ENCODE measurements at regions not wholly inside any gene's neighbourhood (a gene's known extent, or its start where the extent isn't known, plus 50 kb on each side); places are given as distances from the start of the nearest gene placed in this dataset.

DNA sequence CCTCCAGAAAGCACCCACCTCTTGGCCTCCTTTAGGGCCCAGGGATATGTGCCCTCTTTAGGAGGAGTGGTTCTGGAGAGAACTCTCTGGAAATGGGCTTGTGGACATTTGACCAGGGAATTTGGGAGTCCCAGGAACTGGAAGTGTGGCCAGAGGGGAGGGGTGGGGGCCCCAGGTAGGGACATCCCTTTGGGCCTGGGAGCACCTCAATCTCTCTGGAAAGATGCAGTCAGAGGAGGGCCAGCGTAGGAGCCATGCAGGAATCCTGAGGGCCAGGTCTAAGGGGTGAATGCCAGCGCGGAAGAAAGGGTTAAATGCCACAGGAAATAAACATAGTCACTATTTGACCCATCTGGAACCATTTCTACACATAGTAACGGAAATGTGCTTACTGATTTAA, 50.3 kb upstream of the ITGA11 start:
- H3K4me3 ChIP-seq: no peak overlapping the region
- H3K4me1 ChIP-seq: peaks cover 5 to 78% (median 51%) of the 10 kb centered on the region in 4 donors
- H3K9me3 ChIP-seq: no peaks in the 10 kb centered on the region
- TF ChIP-seq, protein P1, sequence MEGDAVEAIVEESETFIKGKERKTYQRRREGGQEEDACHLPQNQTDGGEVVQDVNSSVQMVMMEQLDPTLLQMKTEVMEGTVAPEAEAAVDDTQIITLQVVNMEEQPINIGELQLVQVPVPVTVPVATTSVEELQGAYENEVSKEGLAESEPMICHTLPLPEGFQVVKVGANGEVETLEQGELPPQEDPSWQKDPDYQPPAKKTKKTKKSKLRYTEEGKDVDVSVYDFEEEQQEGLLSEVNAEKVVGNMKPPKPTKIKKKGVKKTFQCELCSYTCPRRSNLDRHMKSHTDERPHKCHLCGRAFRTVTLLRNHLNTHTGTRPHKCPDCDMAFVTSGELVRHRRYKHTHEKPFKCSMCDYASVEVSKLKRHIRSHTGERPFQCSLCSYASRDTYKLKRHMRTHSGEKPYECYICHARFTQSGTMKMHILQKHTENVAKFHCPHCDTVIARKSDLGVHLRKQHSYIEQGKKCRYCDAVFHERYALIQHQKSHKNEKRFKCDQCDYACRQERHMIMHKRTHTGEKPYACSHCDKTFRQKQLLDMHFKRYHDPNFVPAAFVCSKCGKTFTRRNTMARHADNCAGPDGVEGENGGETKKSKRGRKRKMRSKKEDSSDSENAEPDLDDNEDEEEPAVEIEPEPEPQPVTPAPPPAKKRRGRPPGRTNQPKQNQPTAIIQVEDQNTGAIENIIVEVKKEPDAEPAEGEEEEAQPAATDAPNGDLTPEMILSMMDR (IDR thresholded peaks at IDR 0.05): no peak
- peak overlapping the region in 1 of 2 donors; percentile 79 for H3K27ac ChIP-seq
- intact Hi-C loops (cut with DNase I; ENCODE audit: low total_unique reads): no loop called here
- no peaks in the 10 kb centered on the region for H3K36me3 ChIP-seq
- no peak for DNase-seq
- H3K27me3 ChIP-seq: no peaks in the 10 kb centered on the region

DNA sequence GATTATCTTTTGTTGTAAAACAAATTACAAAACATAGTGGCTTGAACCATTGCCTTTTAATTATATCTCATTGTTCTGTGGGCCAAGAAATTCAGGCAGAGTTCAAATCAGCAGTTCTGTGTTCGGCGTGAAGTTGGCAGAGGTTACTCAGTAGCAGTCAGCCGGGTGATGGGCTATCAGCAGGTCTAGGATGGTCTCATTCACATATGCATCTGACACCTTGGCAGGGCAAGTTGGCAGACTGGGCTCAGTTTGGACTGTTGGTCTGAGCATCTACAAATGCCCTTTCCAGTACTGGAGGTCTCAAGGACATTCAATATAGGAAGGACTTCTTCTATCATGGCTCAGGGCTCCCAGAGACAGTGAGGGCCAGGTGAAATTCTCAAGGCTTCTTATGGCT, 51.2 kb upstream of the ITGA11 start:
- H3K9me3 ChIP-seq: no peaks in the 10 kb centered on the region

DNA sequence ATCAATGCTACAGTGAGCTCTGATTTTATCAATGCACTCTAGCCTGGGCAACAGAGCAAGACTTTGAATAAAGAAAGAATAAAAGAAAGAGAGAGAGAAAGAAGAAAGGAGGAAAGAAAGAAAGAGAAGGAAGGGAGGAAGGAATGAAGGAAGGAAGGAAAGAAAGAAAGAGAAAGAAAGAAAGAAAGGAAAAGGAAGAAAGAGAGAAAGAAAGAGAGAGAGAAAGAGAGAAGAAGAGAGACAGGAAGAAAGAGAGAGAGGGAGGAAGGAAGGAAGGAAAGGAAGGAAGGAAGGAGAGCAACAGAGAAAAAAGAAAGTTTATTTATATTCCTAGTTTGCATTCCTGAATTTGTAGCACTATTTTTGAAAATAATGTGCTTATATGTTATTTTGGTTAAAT, 52.3 kb upstream of the ITGA11 start:
- intact Hi-C loops (cut with DNase I; ENCODE audit: low total_unique reads): no loop called here
- Histone ChIP-seq H3K4me3 (peak overlapping the region; percentile 26 to 40), H3K27ac (peak overlapping the region; percentile 87 to 91), H3K36me3 (no peaks in the 10 kb centered on the region), H3K9me3 (no peaks in the 10 kb centered on the region), H3K4me1 (peaks cover 6 to 73% (median 50%) of the 10 kb centered on the region in 4 donors), H3K27me3 (no peaks in the 10 kb centered on the region)
- DNase-seq: no peak
- TF ChIP-seq, protein P1 (IDR thresholded peaks at IDR 0.05): no peak

More for the DNA sequence above, 51.2 kb upstream of the ITGA11 start:
- Histone ChIP-seq H3K36me3 (no peaks in the 10 kb centered on the region), H3K4me1 (peaks cover 6 to 84% (median 54%) of the 10 kb centered on the region in 4 donors), H3K27me3 (no peaks in the 10 kb centered on the region), H3K27ac (peak overlapping the region; percentile 87 to 91), H3K4me3 (no peak overlapping the region)
- TF ChIP-seq, protein P1 (IDR thresholded peaks at IDR 0.05): no peak
- no peak for DNase-seq
- intact Hi-C loops (cut with DNase I; ENCODE audit: low total_unique reads): no loop called here

DNA sequence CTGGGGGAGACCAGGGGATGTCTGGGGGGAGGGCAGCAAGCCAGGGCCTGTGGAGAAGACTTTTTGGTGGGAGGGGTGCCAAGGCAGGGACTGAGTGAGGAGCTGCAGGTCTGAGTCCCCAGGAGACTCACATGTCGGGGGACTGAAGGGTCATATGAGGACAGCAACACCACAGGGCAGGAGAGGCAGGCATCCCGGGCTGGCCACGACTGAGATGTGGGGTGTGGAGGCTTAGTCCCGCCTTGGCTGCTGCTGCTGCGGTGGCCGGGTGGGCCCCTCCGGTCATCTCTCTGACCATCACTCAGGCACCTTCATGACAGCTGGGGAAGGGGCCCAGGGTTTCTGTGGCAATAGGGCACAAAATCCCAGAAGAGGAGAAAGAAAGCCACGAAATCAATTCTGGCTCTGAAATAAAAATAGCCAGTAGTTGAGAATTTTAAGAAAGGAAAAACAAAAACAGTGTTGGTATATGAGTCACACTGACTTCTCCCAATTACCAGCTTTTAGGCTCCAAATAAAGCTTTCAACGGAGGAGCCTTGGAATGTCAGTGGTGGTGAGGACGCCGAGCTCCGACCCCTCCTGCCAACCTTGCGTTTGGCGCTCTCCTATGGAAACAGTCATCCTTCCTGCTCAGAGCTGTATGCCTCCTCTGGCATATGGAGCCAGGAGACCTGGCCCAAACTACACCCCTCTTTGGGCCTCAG, 52.9 kb upstream of the ITGA11 start:
- DNase-seq: peak; percentile 58 to 82
- H3K9me3 ChIP-seq: no peaks in the 10 kb centered on the region
- H3K4me1 ChIP-seq: peaks cover 6 to 67% (median 43%) of the 10 kb centered on the region in 4 donors
- peak overlapping the region; percentile 26 to 40 for H3K4me3 ChIP-seq
- no peaks in the 10 kb centered on the region for H3K27me3 ChIP-seq
- H3K36me3 ChIP-seq: no peaks in the 10 kb centered on the region
- TF ChIP-seq, protein P1 (IDR thresholded peaks at IDR 0.05): no peak
- H3K27ac ChIP-seq: peak overlapping the region; percentile 87 to 91
- intact Hi-C loops (cut with DNase I; ENCODE audit: low total_unique reads): no loop called here

DNA sequence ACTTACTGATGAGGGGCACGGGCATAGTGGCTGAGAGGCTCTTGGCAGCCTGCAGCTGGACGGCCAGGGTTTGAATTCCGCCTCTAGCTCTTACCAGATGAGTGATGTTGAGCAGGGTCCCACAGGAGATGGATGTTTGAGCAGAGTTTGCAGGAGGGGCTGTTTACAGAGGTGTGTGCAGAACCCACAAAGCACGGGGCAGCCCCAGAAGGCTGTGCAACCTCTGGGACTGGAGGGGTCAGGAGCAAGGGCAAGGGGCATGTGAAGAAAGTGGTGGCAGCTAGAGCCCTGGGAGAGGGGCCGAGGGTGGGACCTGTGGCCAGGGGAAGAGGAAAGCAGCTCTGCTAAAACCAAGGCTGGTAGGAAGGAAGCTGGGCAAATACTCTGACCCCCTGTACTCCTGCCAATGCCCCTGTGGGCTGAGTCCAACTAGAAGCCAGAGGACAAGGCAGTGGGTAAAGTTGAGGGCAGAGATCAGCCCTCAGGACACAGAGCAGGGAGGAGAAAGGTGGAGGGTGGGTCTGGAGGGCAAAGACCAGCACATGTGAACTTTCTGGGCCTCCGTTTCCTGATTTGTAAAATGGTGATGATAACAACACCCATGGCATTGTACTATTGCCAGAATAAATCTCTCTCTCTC, 53.9 kb upstream of the ITGA11 start:
- H3K4me3 ChIP-seq: no peak overlapping the region
- H3K36me3 ChIP-seq: no peaks in the 10 kb centered on the region
- peaks cover 6 to 57% (median 38%) of the 10 kb centered on the region in 4 donors for H3K4me1 ChIP-seq
- H3K27me3 ChIP-seq: no peaks in the 10 kb centered on the region
- intact Hi-C loops (cut with DNase I; ENCODE audit: low total_unique reads): no loop called here
- no peaks in the 10 kb centered on the region for H3K9me3 ChIP-seq
- no peak for DNase-seq
- TF ChIP-seq, protein P1 (IDR thresholded peaks at IDR 0.05): no peak
- peak overlapping the region; percentile 87 to 91 for H3K27ac ChIP-seq
